HEK293 (cell line): ENCODE measurements at regions not wholly inside any gene's neighbourhood (a gene's known extent, or its start where the extent isn't known, plus 50 kb on each side); places are given as distances from the start of the nearest gene placed in this dataset.

Experiments used
- CTCF ChIA-PET: fragments of 350-600 bp; formaldehyde crosslinking; extraction: SDS; loops from one replicate; lab custom pipeline; 2021; ENCODE audit warnings: antibody characterized with exemption; lab: Yijun Ruan, JAX
- POLR2A ChIA-PET: fragments of 300-600 bp; formaldehyde crosslinking; extraction: SDS; loops from one replicate; lab custom pipeline; 2020; ENCODE audit warnings: antibody characterized with exemption, inconsistent platforms; lab: Yijun Ruan, JAX
- H3K27ac ChIP-seq: fragments of 200-500 bp; sonication (Bioruptor generic); 2 replicates; pipeline ENCODE4 v1.5.1; 2014; ENCODE audit warnings: low read depth, low read length, control low read depth, inconsistent platforms; ENCODE audit errors: extremely low read depth
- H3K36me3 ChIP-seq, 2 experiments: fragments of 200-500 bp in 1 of 2; sonication (Bioruptor generic) in 1 of 2; 1 replicate in 1 of 2; 2 replicates in 1 of 2; pipeline ENCODE4 v1.5.1; 2014 to 2017; ENCODE audit warnings: inconsistent platforms in 2 of 2, low read length in 2 of 2; ENCODE audit not compliant: control insufficient read depth in 2 of 2, insufficient read depth in 1 of 2
- H3K4me1 ChIP-seq: fragments of 200-500 bp; sonication (Bioruptor generic); 2 replicates; pipeline ENCODE4 v1.5.1; 2014; ENCODE audit warnings: mild to moderate bottlenecking, low read length, inconsistent platforms; ENCODE audit not compliant: control insufficient read depth, insufficient read depth
- H3K4me3 ChIP-seq: 2 replicates; pipeline ENCODE4 v1.5.1; 2011; ENCODE audit warnings: low read depth, mild to moderate bottlenecking, control low read depth, low read length, moderate library complexity
- H3K9me3 ChIP-seq: fragments of 200-500 bp; sonication (Bioruptor generic); 2 replicates; pipeline ENCODE4 v1.5.1; 2014; ENCODE audit warnings: low read depth, low read length, inconsistent platforms; ENCODE audit not compliant: control insufficient read depth, insufficient read depth
- BCL11B ChIP-seq: fragments of 450-650 bp; formaldehyde crosslinking; IDR thresholded peaks from 2 replicates; pipeline ENCODE4 v1.5.1; 2016; ENCODE audit warnings: low read depth, missing biosample characterization, missing genetic modification characterization
- GLIS1 ChIP-seq: fragments of 450-650 bp; formaldehyde crosslinking; IDR thresholded peaks from 2 replicates; pipeline ENCODE4 v1.5.1; 2016; ENCODE audit warnings: missing biosample characterization, missing genetic modification characterization
- HOXD13 ChIP-seq: sonication (generic); formaldehyde crosslinking; IDR thresholded peaks from 2 replicates; pipeline ENCODE4 v1.8.0; 2022; ENCODE audit warnings: missing genetic modification reagents, borderline replicate concordance
- KLF16 ChIP-seq: fragments of 450-650 bp; formaldehyde crosslinking; IDR thresholded peaks from 2 replicates; pipeline ENCODE4 v1.5.1; 2017; ENCODE audit warnings: missing biosample characterization, missing genetic modification characterization
- KLF8 ChIP-seq: fragments of 450-650 bp; formaldehyde crosslinking; IDR thresholded peaks from 2 replicates; pipeline ENCODE4 v1.5.1; 2016; ENCODE audit warnings: missing biosample characterization, missing genetic modification characterization
- SALL2 ChIP-seq: fragments of 450-650 bp; formaldehyde crosslinking; IDR thresholded peaks from 2 replicates; pipeline ENCODE4 v1.5.0; 2017; ENCODE audit warnings: missing biosample characterization, mild to moderate bottlenecking, missing genetic modification characterization, borderline replicate concordance
- SCRT1 ChIP-seq: fragments of 450-650 bp; formaldehyde crosslinking; IDR thresholded peaks from 2 replicates; pipeline ENCODE4 v1.5.1; 2016; ENCODE audit warnings: missing biosample characterization, missing genetic modification characterization, borderline replicate concordance
- SP7 ChIP-seq: fragments of 450-650 bp; formaldehyde crosslinking; IDR thresholded peaks from 2 replicates; pipeline ENCODE4 v1.5.1; 2016; ENCODE audit warnings: missing biosample characterization, missing genetic modification characterization
- TCF7L2 ChIP-seq: IDR thresholded peaks from 2 replicates; pipeline ENCODE4 v1.6.1; 2011; ENCODE audit warnings: low read depth, mild to moderate bottlenecking, inconsistent platforms, low read length, moderate library complexity, borderline replicate concordance
- ZBTB17 ChIP-seq: fragments of 450-650 bp; formaldehyde crosslinking; IDR thresholded peaks from 2 replicates; pipeline ENCODE4 v1.5.1; 2016; ENCODE audit warnings: missing biosample characterization, missing genetic modification characterization
- ZBTB20 ChIP-seq: fragments of 450-650 bp; formaldehyde crosslinking; IDR thresholded peaks from 2 replicates; pipeline ENCODE4 v1.5.1; 2016; ENCODE audit warnings: missing biosample characterization, missing genetic modification characterization
- ZFHX2 ChIP-seq: fragments of 450-650 bp; formaldehyde crosslinking; conservative IDR thresholded peaks from 2 replicates; pipeline ENCODE4 v1.5.1; 2016; ENCODE audit warnings: missing biosample characterization, missing genetic modification characterization
- ZFP69B ChIP-seq: fragments of 450-650 bp; formaldehyde crosslinking; IDR thresholded peaks from 2 replicates; pipeline ENCODE4 v1.5.1; 2016; ENCODE audit warnings: missing biosample characterization, missing genetic modification characterization
- ZNF174 ChIP-seq: fragments of 450-650 bp; formaldehyde crosslinking; IDR thresholded peaks from 2 replicates; pipeline ENCODE4 v1.5.0; 2017; ENCODE audit warnings: missing biosample characterization, mild to moderate bottlenecking, missing genetic modification characterization
- ZNF24 ChIP-seq: fragments of 450-650 bp; formaldehyde crosslinking; IDR thresholded peaks from 2 replicates; pipeline ENCODE4 v1.5.1; 2016; ENCODE audit warnings: missing biosample characterization, missing genetic modification characterization
- ZNF37A ChIP-seq: fragments of 450-650 bp; IDR thresholded peaks from 2 replicates; pipeline ENCODE4 v1.5.1; 2018; ENCODE audit warnings: missing biosample characterization, missing genetic modification characterization
- ZNF548 ChIP-seq: fragments of 450-650 bp; formaldehyde crosslinking; IDR thresholded peaks from 2 replicates; pipeline ENCODE4 v1.5.1; 2016; ENCODE audit warnings: missing biosample characterization, missing genetic modification characterization
- ZNF560 ChIP-seq: fragments of 450-650 bp; formaldehyde crosslinking; IDR thresholded peaks from 2 replicates; pipeline ENCODE4 v1.5.1; 2017; ENCODE audit warnings: missing biosample characterization, missing genetic modification characterization, borderline replicate concordance
- ZNF580 ChIP-seq: fragments of 450-650 bp; formaldehyde crosslinking; IDR thresholded peaks from 2 replicates; pipeline ENCODE4 v1.5.1; 2016; ENCODE audit warnings: missing biosample characterization, missing genetic modification characterization
- ZNF776 ChIP-seq: fragments of 450-650 bp; formaldehyde crosslinking; IDR thresholded peaks from 2 replicates; pipeline ENCODE4 v1.5.0; 2017; ENCODE audit warnings: missing biosample characterization, missing genetic modification characterization, borderline replicate concordance
- ZXDB ChIP-seq: fragments of 450-650 bp; formaldehyde crosslinking; IDR thresholded peaks from 2 replicates; pipeline ENCODE4 v1.5.1; 2016; ENCODE audit warnings: missing biosample characterization, missing genetic modification characterization
- TF ChIP-seq, protein P1 (sequence below): fragments of 450-650 bp; formaldehyde crosslinking; IDR thresholded peaks from 2 replicates; pipeline ENCODE4 v1.5.1; 2016; ENCODE audit warnings: missing biosample characterization, missing genetic modification characterization
- TF ChIP-seq, protein P2 (sequence below): fragments of 450-650 bp; formaldehyde crosslinking; IDR thresholded peaks from 2 replicates; pipeline ENCODE4 v1.5.1; 2016; ENCODE audit warnings: missing biosample characterization, missing genetic modification characterization
- TF ChIP-seq, protein P3 (sequence below): fragments of 450-650 bp; formaldehyde crosslinking; IDR thresholded peaks from 2 replicates; pipeline ENCODE4 v1.5.1; 2016; ENCODE audit warnings: missing biosample characterization, missing genetic modification characterization

- TF ChIP-seq ZNF580 (tag by site-specific recombination) (0 out of 2 replicates have a peak, but pooled peaks have one; percentile 5), ZBTB17 (peak; percentile 74), ZBTB20 (tag by site-specific recombination) (peak; percentile 42; the same call in 1 of the 2 replicates), SP7 (tag by site-specific recombination) (no peak), SALL2 (tag by site-specific recombination) (no peak), ZFHX2 (tag by site-specific recombination) (0 out of 2 replicates have a peak, but pooled peaks have one; percentile 9), GLIS1 (peak; percentile 8; the same call in 1 of the 2 replicates), KLF16 (peak; percentile 10; the same call in 1 of the 2 replicates), ZNF560 (tag by site-specific recombination) (no peak), ZXDB (peak; percentile 94; the same call in 1 of the 2 replicates)
- TF ChIP-seq, protein P1, sequence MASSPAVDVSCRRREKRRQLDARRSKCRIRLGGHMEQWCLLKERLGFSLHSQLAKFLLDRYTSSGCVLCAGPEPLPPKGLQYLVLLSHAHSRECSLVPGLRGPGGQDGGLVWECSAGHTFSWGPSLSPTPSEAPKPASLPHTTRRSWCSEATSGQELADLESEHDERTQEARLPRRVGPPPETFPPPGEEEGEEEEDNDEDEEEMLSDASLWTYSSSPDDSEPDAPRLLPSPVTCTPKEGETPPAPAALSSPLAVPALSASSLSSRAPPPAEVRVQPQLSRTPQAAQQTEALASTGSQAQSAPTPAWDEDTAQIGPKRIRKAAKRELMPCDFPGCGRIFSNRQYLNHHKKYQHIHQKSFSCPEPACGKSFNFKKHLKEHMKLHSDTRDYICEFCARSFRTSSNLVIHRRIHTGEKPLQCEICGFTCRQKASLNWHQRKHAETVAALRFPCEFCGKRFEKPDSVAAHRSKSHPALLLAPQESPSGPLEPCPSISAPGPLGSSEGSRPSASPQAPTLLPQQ = peak; percentile 93
- TF ChIP-seq, protein P2, sequence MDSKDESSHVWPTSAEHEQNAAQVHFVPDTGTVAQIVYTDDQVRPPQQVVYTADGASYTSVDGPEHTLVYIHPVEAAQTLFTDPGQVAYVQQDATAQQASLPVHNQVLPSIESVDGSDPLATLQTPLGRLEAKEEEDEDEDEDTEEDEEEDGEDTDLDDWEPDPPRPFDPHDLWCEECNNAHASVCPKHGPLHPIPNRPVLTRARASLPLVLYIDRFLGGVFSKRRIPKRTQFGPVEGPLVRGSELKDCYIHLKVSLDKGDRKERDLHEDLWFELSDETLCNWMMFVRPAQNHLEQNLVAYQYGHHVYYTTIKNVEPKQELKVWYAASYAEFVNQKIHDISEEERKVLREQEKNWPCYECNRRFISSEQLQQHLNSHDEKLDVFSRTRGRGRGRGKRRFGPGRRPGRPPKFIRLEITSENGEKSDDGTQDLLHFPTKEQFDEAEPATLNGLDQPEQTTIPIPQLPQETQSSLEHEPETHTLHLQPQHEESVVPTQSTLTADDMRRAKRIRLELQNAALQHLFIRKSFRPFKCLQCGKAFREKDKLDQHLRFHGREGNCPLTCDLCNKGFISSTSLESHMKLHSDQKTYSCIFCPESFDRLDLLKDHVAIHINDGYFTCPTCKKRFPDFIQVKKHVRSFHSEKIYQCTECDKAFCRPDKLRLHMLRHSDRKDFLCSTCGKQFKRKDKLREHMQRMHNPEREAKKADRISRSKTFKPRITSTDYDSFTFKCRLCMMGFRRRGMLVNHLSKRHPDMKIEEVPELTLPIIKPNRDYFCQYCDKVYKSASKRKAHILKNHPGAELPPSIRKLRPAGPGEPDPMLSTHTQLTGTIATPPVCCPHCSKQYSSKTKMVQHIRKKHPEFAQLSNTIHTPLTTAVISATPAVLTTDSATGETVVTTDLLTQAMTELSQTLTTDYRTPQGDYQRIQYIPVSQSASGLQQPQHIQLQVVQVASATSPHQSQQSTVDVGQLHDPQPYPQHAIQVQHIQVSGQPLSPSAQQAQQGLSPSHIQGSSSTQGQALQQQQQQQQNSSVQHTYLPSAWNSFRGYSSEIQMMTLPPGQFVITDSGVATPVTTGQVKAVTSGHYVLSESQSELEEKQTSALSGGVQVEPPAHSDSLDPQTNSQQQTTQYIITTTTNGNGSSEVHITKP (tag by site-specific recombination) = 0 out of 2 replicates have a peak, but pooled peaks have one; percentile 20
- TF ChIP-seq, all 188 proteins: peak for 29
Observed at GRCh38 chr3:43996379-43997301, 245.0 kb upstream of the TOPAZ1 start (continued).

- TF ChIP-seq ZNF776 = no peak
- TF ChIP-seq SCRT1 = peak; percentile 1; the same call in 1 of the 2 replicates
- ChIA-PET CTCF (no interaction called here), POLR2A (no interaction called here)
- H3K27ac ChIP-seq = no peak overlapping the region
- H3K36me3 ChIP-seq = no peaks in the 10 kb centered on the region
- no peaks in the 10 kb centered on the region for H3K9me3 ChIP-seq
- no peaks in the 10 kb centered on the region; the same call in 1 of the 2 replicates for H3K4me1 ChIP-seq
- H3K4me3 ChIP-seq = no peak overlapping the region; the same call in 1 of the 2 replicates
Observed at GRCh38 chr3:43997316-43997715, 244.4 kb upstream of the TOPAZ1 start.

DNA sequence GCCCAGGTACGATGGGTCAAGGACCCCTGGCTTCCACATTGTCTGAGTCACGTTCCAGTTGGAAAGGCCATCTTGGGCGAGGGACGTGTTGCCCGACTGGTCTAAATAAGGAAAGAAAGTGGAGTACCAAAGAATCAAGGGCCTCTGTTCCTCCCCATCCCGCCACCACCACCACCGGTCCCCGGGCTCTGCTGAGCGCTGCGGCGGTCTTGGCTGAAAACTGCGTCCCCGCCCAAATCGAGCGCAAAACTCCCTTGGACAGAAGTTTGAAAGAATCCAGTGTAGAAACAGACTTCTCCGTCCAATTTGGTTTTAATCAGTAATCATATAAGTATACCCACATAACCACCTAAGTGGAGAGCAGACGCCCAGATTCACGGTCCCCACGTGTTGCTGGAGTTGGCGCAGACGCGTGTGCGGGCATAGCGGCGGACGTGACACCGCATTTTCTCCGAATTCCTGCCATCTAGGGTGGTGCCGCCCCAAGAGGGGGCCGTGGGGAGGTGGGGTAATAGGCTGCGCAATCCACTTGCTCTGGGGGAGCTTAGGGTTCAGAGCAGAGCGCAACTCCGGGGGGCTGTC, 243.8 kb upstream of the TOPAZ1 start:
- Histone ChIP-seq H3K27ac (no peak overlapping the region), H3K9me3 (no peaks in the 10 kb centered on the region), H3K36me3 (no peaks in the 10 kb centered on the region), H3K4me3 (no peak overlapping the region), H3K4me1 (no peaks in the 10 kb centered on the region; the same call in 1 of the 2 replicates)
- ChIA-PET POLR2A (no interaction called here), CTCF (no interaction called here)
- TF ChIP-seq ZNF548 (tag by site-specific recombination) (no peak), ZNF37A (no peak), HOXD13 (no peak), BCL11B (tag by site-specific recombination) (no peak), KLF8 (tag by site-specific recombination) (no peak), ZNF24 (tag by site-specific recombination) (no peak), ZNF174 (tag by site-specific recombination) (no peak), ZFP69B (tag by site-specific recombination) (no peak), TCF7L2 (no peak), ZBTB20 (tag by site-specific recombination) (no peak)
- TF ChIP-seq, protein P3, sequence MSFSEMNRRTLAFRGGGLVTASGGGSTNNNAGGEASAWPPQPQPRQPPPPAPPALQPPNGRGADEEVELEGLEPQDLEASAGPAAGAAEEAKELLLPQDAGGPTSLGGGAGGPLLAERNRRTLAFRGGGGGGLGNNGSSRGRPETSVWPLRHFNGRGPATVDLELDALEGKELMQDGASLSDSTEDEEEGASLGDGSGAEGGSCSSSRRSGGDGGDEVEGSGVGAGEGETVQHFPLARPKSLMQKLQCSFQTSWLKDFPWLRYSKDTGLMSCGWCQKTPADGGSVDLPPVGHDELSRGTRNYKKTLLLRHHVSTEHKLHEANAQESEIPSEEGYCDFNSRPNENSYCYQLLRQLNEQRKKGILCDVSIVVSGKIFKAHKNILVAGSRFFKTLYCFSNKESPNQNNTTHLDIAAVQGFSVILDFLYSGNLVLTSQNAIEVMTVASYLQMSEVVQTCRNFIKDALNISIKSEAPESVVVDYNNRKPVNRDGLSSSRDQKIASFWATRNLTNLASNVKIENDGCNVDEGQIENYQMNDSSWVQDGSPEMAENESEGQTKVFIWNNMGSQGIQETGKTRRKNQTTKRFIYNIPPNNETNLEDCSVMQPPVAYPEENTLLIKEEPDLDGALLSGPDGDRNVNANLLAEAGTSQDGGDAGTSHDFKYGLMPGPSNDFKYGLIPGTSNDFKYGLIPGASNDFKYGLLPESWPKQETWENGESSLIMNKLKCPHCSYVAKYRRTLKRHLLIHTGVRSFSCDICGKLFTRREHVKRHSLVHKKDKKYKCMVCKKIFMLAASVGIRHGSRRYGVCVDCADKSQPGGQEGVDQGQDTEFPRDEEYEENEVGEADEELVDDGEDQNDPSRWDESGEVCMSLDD = no peak
